WTC11 (cell line): ENCODE measurements at regions not wholly inside any gene's neighbourhood (a gene's known extent, or its start where the extent isn't known, plus 50 kb on each side); places are given as distances from the start of the nearest gene placed in this dataset.

Experiments used
- ATF3 ChIP-seq: sonication (generic); formaldehyde crosslinking; conservative IDR thresholded peaks from 2 replicates; pipeline ENCODE4 v1.8.1; 2022; ENCODE audit warnings: mild to moderate bottlenecking, missing genetic modification reagents
- E2F4 ChIP-seq: sonication (generic); formaldehyde crosslinking; IDR thresholded peaks from 2 replicates; pipeline ENCODE4 v1.8.1; 2022; ENCODE audit warnings: low read depth, mild to moderate bottlenecking, moderate library complexity, missing genetic modification reagents, borderline replicate concordance
- ETV6 ChIP-seq: sonication (generic); formaldehyde crosslinking; IDR thresholded peaks from 2 replicates; pipeline ENCODE4 v1.8.1; 2022; ENCODE audit warnings: mild to moderate bottlenecking, missing genetic modification reagents
- JUN ChIP-seq: sonication (generic); formaldehyde crosslinking; IDR thresholded peaks from 2 replicates; pipeline ENCODE4 v1.8.0; 2023; ENCODE audit warnings: mild to moderate bottlenecking, missing genetic modification reagents
- NR2C2 ChIP-seq: sonication (generic); formaldehyde crosslinking; IDR thresholded peaks from 2 replicates; pipeline ENCODE4 v1.8.0; 2022; ENCODE audit warnings: mild to moderate bottlenecking, missing genetic modification reagents
- SMAD3 ChIP-seq: sonication (generic); formaldehyde crosslinking; IDR thresholded peaks from 2 replicates; pipeline ENCODE4 v1.8.0; 2022; ENCODE audit warnings: missing genetic modification reagents, mild to moderate bottlenecking, borderline replicate concordance
- ZBTB21 ChIP-seq: sonication (generic); formaldehyde crosslinking; IDR thresholded peaks from 2 replicates; pipeline ENCODE4 v1.8.1; 2023; ENCODE audit warnings: mild to moderate bottlenecking, missing genetic modification reagents, borderline replicate concordance
- ZMAT4 ChIP-seq: fragments of 250-450 bp; sonication (Bioruptor Pico); IDR thresholded peaks from 2 replicates; pipeline ENCODE4 v1.9.0; 2021; ENCODE audit warnings: mild to moderate bottlenecking
- ZNF512 ChIP-seq: sonication (generic); formaldehyde crosslinking; IDR thresholded peaks from 2 replicates; pipeline ENCODE4 v1.8.1; 2022; ENCODE audit warnings: missing genetic modification reagents, borderline replicate concordance
- TF ChIP-seq, protein P1 (sequence below): fragments of 200-600 bp; IDR thresholded peaks from 2 replicates; pipeline ENCODE4 v1.8.0; 2022; ENCODE audit warnings: antibody characterized with exemption

- no peak for TF ChIP-seq ZMAT4 (CRISPR knock-in tag)
- no peak for TF ChIP-seq ETV6 (CRISPR knock-in tag)
- TF ChIP-seq SMAD3 (CRISPR knock-in tag) = no peak
- TF ChIP-seq, protein P1, sequence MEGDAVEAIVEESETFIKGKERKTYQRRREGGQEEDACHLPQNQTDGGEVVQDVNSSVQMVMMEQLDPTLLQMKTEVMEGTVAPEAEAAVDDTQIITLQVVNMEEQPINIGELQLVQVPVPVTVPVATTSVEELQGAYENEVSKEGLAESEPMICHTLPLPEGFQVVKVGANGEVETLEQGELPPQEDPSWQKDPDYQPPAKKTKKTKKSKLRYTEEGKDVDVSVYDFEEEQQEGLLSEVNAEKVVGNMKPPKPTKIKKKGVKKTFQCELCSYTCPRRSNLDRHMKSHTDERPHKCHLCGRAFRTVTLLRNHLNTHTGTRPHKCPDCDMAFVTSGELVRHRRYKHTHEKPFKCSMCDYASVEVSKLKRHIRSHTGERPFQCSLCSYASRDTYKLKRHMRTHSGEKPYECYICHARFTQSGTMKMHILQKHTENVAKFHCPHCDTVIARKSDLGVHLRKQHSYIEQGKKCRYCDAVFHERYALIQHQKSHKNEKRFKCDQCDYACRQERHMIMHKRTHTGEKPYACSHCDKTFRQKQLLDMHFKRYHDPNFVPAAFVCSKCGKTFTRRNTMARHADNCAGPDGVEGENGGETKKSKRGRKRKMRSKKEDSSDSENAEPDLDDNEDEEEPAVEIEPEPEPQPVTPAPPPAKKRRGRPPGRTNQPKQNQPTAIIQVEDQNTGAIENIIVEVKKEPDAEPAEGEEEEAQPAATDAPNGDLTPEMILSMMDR = no peak
- TF ChIP-seq NR2C2 (CRISPR knock-in tag) = no peak
- no peak for TF ChIP-seq ZBTB21
- TF ChIP-seq E2F4 (CRISPR knock-in tag) = no peak
- no peak for TF ChIP-seq ZNF512 (CRISPR knock-in tag)
- no peak for TF ChIP-seq JUN
- no peak for TF ChIP-seq ATF3
These were observed 355.6 kb upstream of the SGCG start for GRCh38 chr13:22825186-22825585.
